ENCODE measurements at regions not wholly inside any gene's neighbourhood (a gene's known extent, or its start where the extent isn't known, plus 50 kb on each side); places are given as distances from the start of the nearest gene placed in this dataset.
A peak's percentile ranks its signal among the peaks of the same experiment; 100 is the strongest.

- H3K4me3 ChIP-seq (ENCODE audit: insufficient read depth, low read depth, low read length), result no peak overlapping the region
- no peak for DNase-seq
- no peaks in the 10 kb centered on the region for H3K36me3 ChIP-seq (replicated peaks; ENCODE audit: control insufficient read depth, insufficient read depth, low read length)
- H3K27me3 ChIP-seq (ENCODE audit: control insufficient read depth, insufficient read depth, low read length), result no peaks in the 10 kb centered on the region
Measured at GRCh38 chr9:20139763-20140290, 351.0 kb upstream of the SLC24A2 start.

GRCh38 chr9:20138841-20139240 is 350.0 kb upstream of the SLC24A2 start:
- Histone ChIP-seq H3K27me3 (ENCODE audit: control insufficient read depth, insufficient read depth, low read length) (no peaks in the 10 kb centered on the region), H3K4me3 (ENCODE audit: insufficient read depth, low read depth, low read length) (no peak overlapping the region), H3K36me3 (replicated peaks; ENCODE audit: control insufficient read depth, insufficient read depth, low read length) (no peaks in the 10 kb centered on the region)
- DNase-seq, result no peak

- no peak for DNase-seq
- Histone ChIP-seq H3K4me3 (ENCODE audit: insufficient read depth, low read depth, low read length) (no peak overlapping the region), H3K27me3 (ENCODE audit: control insufficient read depth, insufficient read depth, low read length) (no peaks in the 10 kb centered on the region), H3K36me3 (replicated peaks; ENCODE audit: control insufficient read depth, insufficient read depth, low read length) (no peaks in the 10 kb centered on the region)
Measured at GRCh38 chr9:20138116-20138515, 349.3 kb upstream of the SLC24A2 start.

- no peak for DNase-seq
- H3K36me3 ChIP-seq (replicated peaks; ENCODE audit: control insufficient read depth, insufficient read depth, low read length), result no peaks in the 10 kb centered on the region
- no peaks in the 10 kb centered on the region for H3K27me3 ChIP-seq (ENCODE audit: control insufficient read depth, insufficient read depth, low read length)
- no peak overlapping the region for H3K4me3 ChIP-seq (ENCODE audit: insufficient read depth, low read depth, low read length)
Measured at GRCh38 chr9:20137425-20137824, 348.6 kb upstream of the SLC24A2 start.

GRCh38 chr9:20135119-20135697 is 346.4 kb upstream of the SLC24A2 start:
- H3K27me3 ChIP-seq (ENCODE audit: control insufficient read depth, insufficient read depth, low read length), result no peaks in the 10 kb centered on the region
- no peaks in the 10 kb centered on the region for H3K36me3 ChIP-seq (replicated peaks; ENCODE audit: control insufficient read depth, insufficient read depth, low read length)
- DNase-seq, result no peak
- H3K4me3 ChIP-seq (ENCODE audit: insufficient read depth, low read depth, low read length), result no peak overlapping the region

- Histone ChIP-seq H3K27me3 (ENCODE audit: control insufficient read depth, insufficient read depth, low read length) (no peaks in the 10 kb centered on the region), H3K4me3 (ENCODE audit: insufficient read depth, low read depth, low read length) (no peak overlapping the region), H3K36me3 (replicated peaks; ENCODE audit: control insufficient read depth, insufficient read depth, low read length) (no peaks in the 10 kb centered on the region)
- DNase-seq, result no peak
Measured at GRCh38 chr9:20125727-20126126, 336.9 kb upstream of the SLC24A2 start.

GRCh38 chr9:20119566-20119965 is 330.7 kb upstream of the SLC24A2 start:
- DNase-seq, result no peak
- Histone ChIP-seq H3K4me3 (ENCODE audit: insufficient read depth, low read depth, low read length) (no peak overlapping the region), H3K36me3 (replicated peaks; ENCODE audit: control insufficient read depth, insufficient read depth, low read length) (no peaks in the 10 kb centered on the region), H3K27me3 (ENCODE audit: control insufficient read depth, insufficient read depth, low read length) (no peaks in the 10 kb centered on the region)

GRCh38 chr9:20117986-20118385 is 329.1 kb upstream of the SLC24A2 start:
- H3K36me3 ChIP-seq (replicated peaks; ENCODE audit: control insufficient read depth, insufficient read depth, low read length), result no peaks in the 10 kb centered on the region
- H3K4me3 ChIP-seq (ENCODE audit: insufficient read depth, low read depth, low read length), result no peak overlapping the region
- no peak for DNase-seq
- H3K27me3 ChIP-seq (ENCODE audit: control insufficient read depth, insufficient read depth, low read length), result no peaks in the 10 kb centered on the region

GRCh38 chr9:20117482-20117881 is 328.6 kb upstream of the SLC24A2 start:
- DNase-seq, result no peak
- Histone ChIP-seq H3K4me3 (ENCODE audit: insufficient read depth, low read depth, low read length) (no peak overlapping the region), H3K27me3 (ENCODE audit: control insufficient read depth, insufficient read depth, low read length) (no peaks in the 10 kb centered on the region; the same call in 1 of the 2 replicates), H3K36me3 (replicated peaks; ENCODE audit: control insufficient read depth, insufficient read depth, low read length) (no peaks in the 10 kb centered on the region)

- H3K36me3 ChIP-seq (replicated peaks; ENCODE audit: control insufficient read depth, insufficient read depth, low read length), result no peaks in the 10 kb centered on the region
- DNase-seq, result no peak
- peaks cover 3% of the 10 kb centered on the region; the same call in 1 of the 2 replicates for H3K27me3 ChIP-seq (ENCODE audit: control insufficient read depth, insufficient read depth, low read length)
- no peak overlapping the region for H3K4me3 ChIP-seq (ENCODE audit: insufficient read depth, low read depth, low read length)
Measured at GRCh38 chr9:20114974-20115373, 326.1 kb upstream of the SLC24A2 start.

GRCh38 chr9:20112205-20112783 is 323.5 kb upstream of the SLC24A2 start:
- Histone ChIP-seq H3K27me3 (ENCODE audit: control insufficient read depth, insufficient read depth, low read length) (peaks cover 3% of the 10 kb centered on the region; the same call in 1 of the 2 replicates), H3K4me3 (ENCODE audit: insufficient read depth, low read depth, low read length) (no peak overlapping the region), H3K36me3 (replicated peaks; ENCODE audit: control insufficient read depth, insufficient read depth, low read length) (no peaks in the 10 kb centered on the region)
- DNase-seq, result no peak

GRCh38 chr9:20111173-20111843 is 322.5 kb upstream of the SLC24A2 start:
- H3K4me3 ChIP-seq (ENCODE audit: insufficient read depth, low read depth, low read length), result no peak overlapping the region
- peak; percentile 16 for DNase-seq
- H3K27me3 ChIP-seq (ENCODE audit: control insufficient read depth, insufficient read depth, low read length), result peaks cover 3% of the 10 kb centered on the region; the same call in 1 of the 2 replicates
- H3K36me3 ChIP-seq (replicated peaks; ENCODE audit: control insufficient read depth, insufficient read depth, low read length), result no peaks in the 10 kb centered on the region

- DNase-seq, result no peak
- no peaks in the 10 kb centered on the region for H3K36me3 ChIP-seq (replicated peaks; ENCODE audit: control insufficient read depth, insufficient read depth, low read length)
- no peak overlapping the region for H3K4me3 ChIP-seq (ENCODE audit: insufficient read depth, low read depth, low read length)
- no peaks in the 10 kb centered on the region for H3K27me3 ChIP-seq (ENCODE audit: control insufficient read depth, insufficient read depth, low read length)
Measured at GRCh38 chr9:20095430-20096092, 306.7 kb upstream of the SLC24A2 start.

GRCh38 chr9:20092561-20092960 is 303.7 kb upstream of the SLC24A2 start:
- Histone ChIP-seq H3K4me3 (ENCODE audit: insufficient read depth, low read depth, low read length) (no peak overlapping the region), H3K36me3 (replicated peaks; ENCODE audit: control insufficient read depth, insufficient read depth, low read length) (no peaks in the 10 kb centered on the region), H3K27me3 (ENCODE audit: control insufficient read depth, insufficient read depth, low read length) (no peaks in the 10 kb centered on the region)
- no peak for DNase-seq

GRCh38 chr9:20087481-20087880 is 298.6 kb upstream of the SLC24A2 start:
- Histone ChIP-seq H3K36me3 (replicated peaks; ENCODE audit: control insufficient read depth, insufficient read depth, low read length) (no peaks in the 10 kb centered on the region), H3K27me3 (ENCODE audit: control insufficient read depth, insufficient read depth, low read length) (no peaks in the 10 kb centered on the region), H3K4me3 (ENCODE audit: insufficient read depth, low read depth, low read length) (no peak overlapping the region)
- no peak for DNase-seq
